ENCODE measurements at regions not wholly inside any gene's neighbourhood (a gene's known extent, or its start where the extent isn't known, plus 50 kb on each side); places are given as distances from the start of the nearest gene placed in this dataset.

GRCh38 chr2:226121046-226121738, 678.4 kb downstream of the IRS1 start:
- DNase-seq (ENCODE audit: low spot score) (no peak), ATAC-seq (no peak)
- Histone ChIP-seq H3F3A (replicated peaks; ENCODE audit: low read depth) (no peaks in the 10 kb centered on the region), H3K4me2 (no peak overlapping the region), H4K20me1 (replicated peaks; ENCODE audit: insufficient read depth) (no peaks in the 10 kb centered on the region), H3K27me3 (ENCODE audit: insufficient read depth) (no peaks in the 10 kb centered on the region), H3K4me1 (ENCODE audit: insufficient read depth) (peaks cover 5% of the 10 kb centered on the region), H2AFZ (no peak overlapping the region), H3K9me2 (ENCODE audit: insufficient read depth) (no peaks in the 10 kb centered on the region), H3K4me3 (no peak overlapping the region), H3K36me3 (ENCODE audit: insufficient read depth) (no peaks in the 10 kb centered on the region), H3K27ac (ENCODE audit: low read depth) (no peak overlapping the region), H3K79me2 (replicated peaks; ENCODE audit: insufficient read depth) (no peaks in the 10 kb centered on the region)
- H3K36me3 Mint-ChIP-seq (ENCODE audit: low read depth), result peaks cover 7% of the 10 kb centered on the region; the same call in 2 of the 3 replicates
- H3K27ac Mint-ChIP-seq, result no peak overlapping the region
- peaks cover 3% of the 10 kb centered on the region for H3K9me3 Mint-ChIP-seq
- TF ChIP-seq ZNF331 (CRISPR knock-in tag; IDR thresholded peaks at IDR 0.05; ENCODE audit: low read depth) (no peak), STAT1 (IDR thresholded peaks at IDR 0.05; ENCODE audit: unreplicated experiment) (no peak), REST (IDR thresholded peaks at IDR 0.05; ENCODE audit: unreplicated experiment) (no peak), ZNF114 (CRISPR knock-in tag; IDR thresholded peaks at IDR 0.05) (no peak), EZH2 (IDR thresholded peaks at IDR 0.05; ENCODE audit: low read depth, unreplicated experiment) (no peak), POLR2AphosphoS5 (IDR thresholded peaks at IDR 0.05; ENCODE audit: low read depth) (no peak), JUNB (IDR thresholded peaks at IDR 0.05; ENCODE audit: unreplicated experiment) (no peak), EZH2phosphoT487 (IDR thresholded peaks at IDR 0.05; ENCODE audit: unreplicated experiment) (no peak), CREB1 (CRISPR knock-in tag; IDR thresholded peaks at IDR 0.05; ENCODE audit: low read depth) (no peak), NANOG (IDR thresholded peaks at IDR 0.05; ENCODE audit: borderline replicate concordance) (no peak)
- TF ChIP-seq, protein P1, sequence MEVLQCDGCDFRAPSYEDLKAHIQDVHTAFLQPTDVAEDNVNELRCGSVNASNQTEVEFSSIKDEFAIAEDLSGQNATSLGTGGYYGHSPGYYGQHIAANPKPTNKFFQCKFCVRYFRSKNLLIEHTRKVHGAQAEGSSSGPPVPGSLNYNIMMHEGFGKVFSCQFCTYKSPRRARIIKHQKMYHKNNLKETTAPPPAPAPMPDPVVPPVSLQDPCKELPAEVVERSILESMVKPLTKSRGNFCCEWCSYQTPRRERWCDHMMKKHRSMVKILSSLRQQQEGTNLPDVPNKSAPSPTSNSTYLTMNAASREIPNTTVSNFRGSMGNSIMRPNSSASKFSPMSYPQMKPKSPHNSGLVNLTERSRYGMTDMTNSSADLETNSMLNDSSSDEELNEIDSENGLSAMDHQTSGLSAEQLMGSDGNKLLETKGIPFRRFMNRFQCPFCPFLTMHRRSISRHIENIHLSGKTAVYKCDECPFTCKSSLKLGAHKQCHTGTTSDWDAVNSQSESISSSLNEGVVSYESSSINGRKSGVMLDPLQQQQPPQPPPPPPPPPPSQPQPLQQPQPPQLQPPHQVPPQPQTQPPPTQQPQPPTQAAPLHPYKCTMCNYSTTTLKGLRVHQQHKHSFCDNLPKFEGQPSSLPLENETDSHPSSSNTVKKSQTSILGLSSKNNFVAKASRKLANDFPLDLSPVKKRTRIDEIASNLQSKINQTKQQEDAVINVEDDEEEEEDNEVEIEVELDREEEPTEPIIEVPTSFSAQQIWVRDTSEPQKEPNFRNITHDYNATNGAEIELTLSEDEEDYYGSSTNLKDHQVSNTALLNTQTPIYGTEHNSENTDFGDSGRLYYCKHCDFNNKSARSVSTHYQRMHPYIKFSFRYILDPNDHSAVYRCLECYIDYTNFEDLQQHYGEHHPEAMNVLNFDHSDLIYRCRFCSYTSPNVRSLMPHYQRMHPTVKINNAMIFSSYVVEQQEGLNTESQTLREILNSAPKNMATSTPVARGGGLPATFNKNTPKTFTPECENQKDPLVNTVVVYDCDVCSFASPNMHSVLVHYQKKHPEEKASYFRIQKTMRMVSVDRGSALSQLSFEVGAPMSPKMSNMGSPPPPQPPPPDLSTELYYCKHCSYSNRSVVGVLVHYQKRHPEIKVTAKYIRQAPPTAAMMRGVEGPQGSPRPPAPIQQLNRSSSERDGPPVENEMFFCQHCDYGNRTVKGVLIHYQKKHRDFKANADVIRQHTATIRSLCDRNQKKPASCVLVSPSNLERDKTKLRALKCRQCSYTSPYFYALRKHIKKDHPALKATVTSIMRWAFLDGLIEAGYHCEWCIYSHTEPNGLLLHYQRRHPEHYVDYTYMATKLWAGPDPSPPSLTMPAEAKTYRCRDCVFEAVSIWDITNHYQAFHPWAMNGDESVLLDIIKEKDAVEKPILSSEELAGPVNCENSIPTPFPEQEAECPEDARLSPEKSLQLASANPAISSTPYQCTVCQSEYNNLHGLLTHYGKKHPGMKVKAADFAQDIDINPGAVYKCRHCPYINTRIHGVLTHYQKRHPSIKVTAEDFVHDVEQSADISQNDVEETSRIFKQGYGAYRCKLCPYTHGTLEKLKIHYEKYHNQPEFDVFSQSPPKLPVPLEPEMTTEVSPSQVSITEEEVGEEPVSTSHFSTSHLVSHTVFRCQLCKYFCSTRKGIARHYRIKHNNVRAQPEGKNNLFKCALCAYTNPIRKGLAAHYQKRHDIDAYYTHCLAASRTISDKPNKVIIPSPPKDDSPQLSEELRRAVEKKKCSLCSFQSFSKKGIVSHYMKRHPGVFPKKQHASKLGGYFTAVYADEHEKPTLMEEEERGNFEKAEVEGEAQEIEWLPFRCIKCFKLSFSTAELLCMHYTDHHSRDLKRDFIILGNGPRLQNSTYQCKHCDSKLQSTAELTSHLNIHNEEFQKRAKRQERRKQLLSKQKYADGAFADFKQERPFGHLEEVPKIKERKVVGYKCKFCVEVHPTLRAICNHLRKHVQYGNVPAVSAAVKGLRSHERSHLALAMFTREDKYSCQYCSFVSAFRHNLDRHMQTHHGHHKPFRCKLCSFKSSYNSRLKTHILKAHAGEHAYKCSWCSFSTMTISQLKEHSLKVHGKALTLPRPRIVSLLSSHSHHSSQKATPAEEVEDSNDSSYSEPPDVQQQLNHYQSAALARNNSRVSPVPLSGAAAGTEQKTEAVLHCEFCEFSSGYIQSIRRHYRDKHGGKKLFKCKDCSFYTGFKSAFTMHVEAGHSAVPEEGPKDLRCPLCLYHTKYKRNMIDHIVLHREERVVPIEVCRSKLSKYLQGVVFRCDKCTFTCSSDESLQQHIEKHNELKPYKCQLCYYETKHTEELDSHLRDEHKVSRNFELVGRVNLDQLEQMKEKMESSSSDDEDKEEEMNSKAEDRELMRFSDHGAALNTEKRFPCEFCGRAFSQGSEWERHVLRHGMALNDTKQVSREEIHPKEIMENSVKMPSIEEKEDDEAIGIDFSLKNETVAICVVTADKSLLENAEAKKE (CRISPR knock-in tag; IDR thresholded peaks at IDR 0.05), result no peak
- TF ChIP-seq, protein P2, sequence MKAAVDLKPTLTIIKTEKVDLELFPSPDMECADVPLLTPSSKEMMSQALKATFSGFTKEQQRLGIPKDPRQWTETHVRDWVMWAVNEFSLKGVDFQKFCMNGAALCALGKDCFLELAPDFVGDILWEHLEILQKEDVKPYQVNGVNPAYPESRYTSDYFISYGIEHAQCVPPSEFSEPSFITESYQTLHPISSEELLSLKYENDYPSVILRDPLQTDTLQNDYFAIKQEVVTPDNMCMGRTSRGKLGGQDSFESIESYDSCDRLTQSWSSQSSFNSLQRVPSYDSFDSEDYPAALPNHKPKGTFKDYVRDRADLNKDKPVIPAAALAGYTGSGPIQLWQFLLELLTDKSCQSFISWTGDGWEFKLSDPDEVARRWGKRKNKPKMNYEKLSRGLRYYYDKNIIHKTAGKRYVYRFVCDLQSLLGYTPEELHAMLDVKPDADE (IDR thresholded peaks at IDR 0.05), result no peak
- TF ChIP-seq, protein P3, sequence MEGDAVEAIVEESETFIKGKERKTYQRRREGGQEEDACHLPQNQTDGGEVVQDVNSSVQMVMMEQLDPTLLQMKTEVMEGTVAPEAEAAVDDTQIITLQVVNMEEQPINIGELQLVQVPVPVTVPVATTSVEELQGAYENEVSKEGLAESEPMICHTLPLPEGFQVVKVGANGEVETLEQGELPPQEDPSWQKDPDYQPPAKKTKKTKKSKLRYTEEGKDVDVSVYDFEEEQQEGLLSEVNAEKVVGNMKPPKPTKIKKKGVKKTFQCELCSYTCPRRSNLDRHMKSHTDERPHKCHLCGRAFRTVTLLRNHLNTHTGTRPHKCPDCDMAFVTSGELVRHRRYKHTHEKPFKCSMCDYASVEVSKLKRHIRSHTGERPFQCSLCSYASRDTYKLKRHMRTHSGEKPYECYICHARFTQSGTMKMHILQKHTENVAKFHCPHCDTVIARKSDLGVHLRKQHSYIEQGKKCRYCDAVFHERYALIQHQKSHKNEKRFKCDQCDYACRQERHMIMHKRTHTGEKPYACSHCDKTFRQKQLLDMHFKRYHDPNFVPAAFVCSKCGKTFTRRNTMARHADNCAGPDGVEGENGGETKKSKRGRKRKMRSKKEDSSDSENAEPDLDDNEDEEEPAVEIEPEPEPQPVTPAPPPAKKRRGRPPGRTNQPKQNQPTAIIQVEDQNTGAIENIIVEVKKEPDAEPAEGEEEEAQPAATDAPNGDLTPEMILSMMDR (conservative IDR thresholded peaks at IDR 0.05; ENCODE audit: low read depth in 2 of 2), result no peak
- peaks cover 39% of the 10 kb centered on the region for H3K4me1 Mint-ChIP-seq
- H3K4me3 Mint-ChIP-seq, result no peak overlapping the region
- H3K27me3 Mint-ChIP-seq (ENCODE audit: insufficient read depth, low read depth, poor library complexity), result no peaks in the 10 kb centered on the region
